Epithelial cell of proximal tubule (primary cell): ENCODE measurements at regions not wholly inside any gene's neighbourhood (a gene's known extent, or its start where the extent isn't known, plus 50 kb on each side); places are given as distances from the start of the nearest gene placed in this dataset.

Experiments
- DNase-seq: peaks from one replicate; pipeline ENCODE4 v3.0.0-alpha.2; 2011; ENCODE audit warnings: low read depth
- H3K4me3 ChIP-seq: 2 replicates; pipeline ENCODE4 v1.5.1; 2011; ENCODE audit warnings: low read depth, mild to moderate bottlenecking, low read length
- CTCF ChIP-seq: conservative IDR thresholded peaks from 2 replicates; pipeline ENCODE4 v1.5.1; 2012; ENCODE audit warnings: low read depth, mild to moderate bottlenecking, low read length

GRCh38 chr18:7338846-7339245 is 108.0 kb downstream of the LRRC30 start:
- no peak for DNase-seq
- TF ChIP-seq CTCF = no peak
- no peak overlapping the region for H3K4me3 ChIP-seq

GRCh38 chr18:7341581-7342337 is 110.9 kb downstream of the LRRC30 start:
- no peak overlapping the region for H3K4me3 ChIP-seq
- DNase-seq = no peak
- TF ChIP-seq CTCF = no peak

GRCh38 chr18:7349181-7349837 is 118.4 kb downstream of the LRRC30 start:
- no peak for DNase-seq
- TF ChIP-seq CTCF = no peak
- no peak overlapping the region for H3K4me3 ChIP-seq

- no peak for TF ChIP-seq CTCF
- no peak overlapping the region for H3K4me3 ChIP-seq
- DNase-seq = no peak
Observed at GRCh38 chr18:7358989-7359726, 128.3 kb downstream of the LRRC30 start.

GRCh38 chr18:7360606-7361170 is 129.8 kb downstream of the LRRC30 start:
- no peak for DNase-seq
- TF ChIP-seq CTCF = no peak
- H3K4me3 ChIP-seq = no peak overlapping the region

GRCh38 chr18:7363338-7363737 is 132.4 kb downstream of the LRRC30 start:
- no peak for TF ChIP-seq CTCF
- DNase-seq = no peak
- H3K4me3 ChIP-seq = no peak overlapping the region
